ENCODE measurements at regions not wholly inside any gene's neighbourhood (a gene's known extent, or its start where the extent isn't known, plus 50 kb on each side); places are given as distances from the start of the nearest gene placed in this dataset.

DNA sequence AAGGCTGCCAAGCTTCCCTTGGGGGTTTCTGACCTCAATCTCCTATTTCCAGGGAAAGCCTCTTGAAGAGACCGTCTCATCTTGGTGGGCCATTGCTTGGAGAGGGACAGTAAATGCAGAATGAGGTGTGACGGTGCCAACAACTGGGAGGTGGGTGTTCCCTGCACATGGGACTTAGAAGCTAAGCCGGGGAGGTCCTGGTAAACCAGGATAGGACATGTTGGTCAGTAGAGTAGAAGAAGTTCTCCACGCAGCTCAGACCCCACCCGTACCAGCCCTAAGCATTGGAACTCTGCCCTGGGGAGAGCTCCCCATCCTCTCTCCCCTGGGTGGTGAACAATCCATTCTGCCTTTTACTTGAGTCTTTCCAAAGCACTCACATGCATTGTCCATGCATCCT, 92.0 kb downstream of the SOX1 start:
- Histone ChIP-seq H3K79me2 (ENCODE audit: low read depth) (no peaks in the 10 kb centered on the region), H3K9me2 (ENCODE audit: insufficient read depth) (no peaks in the 10 kb centered on the region), H3K27ac (no peak overlapping the region), H3K27me3 (ENCODE audit: insufficient read depth, low read depth) (peaks cover 91% of the 10 kb centered on the region), H4K20me1 (ENCODE audit: insufficient read depth) (no peaks in the 10 kb centered on the region), H2AFZ (no peak overlapping the region), H3K9me3 (ENCODE audit: insufficient read depth, low read depth) (0 out of 2 replicates have a peak, but pooled peaks cover 5% of the 10 kb centered on the region), H3F3A (ENCODE audit: insufficient read depth, low read depth) (no peaks in the 10 kb centered on the region), H3K36me3 (ENCODE audit: low read depth) (no peaks in the 10 kb centered on the region), H3K4me3 (no peak overlapping the region), H3K4me1 (replicated peaks; ENCODE audit: insufficient read depth) (no peaks in the 10 kb centered on the region), H3K4me2 (no peak overlapping the region)
- ChIA-PET POLR2A (ENCODE audit: unreplicated experiment) (no interaction called here), CTCF (no interaction called here)
- intact Hi-C loops (cut with micrococcal nuclease; ENCODE audit: unreplicated experiment), result no loop called here
- no TSS peak for BruUV-seq (replicated peaks)
- DNase-seq, result no peak
- no peak for TF ChIP-seq EZH2 (IDR thresholded peaks at IDR 0.05; ENCODE audit: low read depth)
- TF ChIP-seq, protein P1, sequence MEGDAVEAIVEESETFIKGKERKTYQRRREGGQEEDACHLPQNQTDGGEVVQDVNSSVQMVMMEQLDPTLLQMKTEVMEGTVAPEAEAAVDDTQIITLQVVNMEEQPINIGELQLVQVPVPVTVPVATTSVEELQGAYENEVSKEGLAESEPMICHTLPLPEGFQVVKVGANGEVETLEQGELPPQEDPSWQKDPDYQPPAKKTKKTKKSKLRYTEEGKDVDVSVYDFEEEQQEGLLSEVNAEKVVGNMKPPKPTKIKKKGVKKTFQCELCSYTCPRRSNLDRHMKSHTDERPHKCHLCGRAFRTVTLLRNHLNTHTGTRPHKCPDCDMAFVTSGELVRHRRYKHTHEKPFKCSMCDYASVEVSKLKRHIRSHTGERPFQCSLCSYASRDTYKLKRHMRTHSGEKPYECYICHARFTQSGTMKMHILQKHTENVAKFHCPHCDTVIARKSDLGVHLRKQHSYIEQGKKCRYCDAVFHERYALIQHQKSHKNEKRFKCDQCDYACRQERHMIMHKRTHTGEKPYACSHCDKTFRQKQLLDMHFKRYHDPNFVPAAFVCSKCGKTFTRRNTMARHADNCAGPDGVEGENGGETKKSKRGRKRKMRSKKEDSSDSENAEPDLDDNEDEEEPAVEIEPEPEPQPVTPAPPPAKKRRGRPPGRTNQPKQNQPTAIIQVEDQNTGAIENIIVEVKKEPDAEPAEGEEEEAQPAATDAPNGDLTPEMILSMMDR (conservative IDR thresholded peaks at IDR 0.05), result no peak

DNA sequence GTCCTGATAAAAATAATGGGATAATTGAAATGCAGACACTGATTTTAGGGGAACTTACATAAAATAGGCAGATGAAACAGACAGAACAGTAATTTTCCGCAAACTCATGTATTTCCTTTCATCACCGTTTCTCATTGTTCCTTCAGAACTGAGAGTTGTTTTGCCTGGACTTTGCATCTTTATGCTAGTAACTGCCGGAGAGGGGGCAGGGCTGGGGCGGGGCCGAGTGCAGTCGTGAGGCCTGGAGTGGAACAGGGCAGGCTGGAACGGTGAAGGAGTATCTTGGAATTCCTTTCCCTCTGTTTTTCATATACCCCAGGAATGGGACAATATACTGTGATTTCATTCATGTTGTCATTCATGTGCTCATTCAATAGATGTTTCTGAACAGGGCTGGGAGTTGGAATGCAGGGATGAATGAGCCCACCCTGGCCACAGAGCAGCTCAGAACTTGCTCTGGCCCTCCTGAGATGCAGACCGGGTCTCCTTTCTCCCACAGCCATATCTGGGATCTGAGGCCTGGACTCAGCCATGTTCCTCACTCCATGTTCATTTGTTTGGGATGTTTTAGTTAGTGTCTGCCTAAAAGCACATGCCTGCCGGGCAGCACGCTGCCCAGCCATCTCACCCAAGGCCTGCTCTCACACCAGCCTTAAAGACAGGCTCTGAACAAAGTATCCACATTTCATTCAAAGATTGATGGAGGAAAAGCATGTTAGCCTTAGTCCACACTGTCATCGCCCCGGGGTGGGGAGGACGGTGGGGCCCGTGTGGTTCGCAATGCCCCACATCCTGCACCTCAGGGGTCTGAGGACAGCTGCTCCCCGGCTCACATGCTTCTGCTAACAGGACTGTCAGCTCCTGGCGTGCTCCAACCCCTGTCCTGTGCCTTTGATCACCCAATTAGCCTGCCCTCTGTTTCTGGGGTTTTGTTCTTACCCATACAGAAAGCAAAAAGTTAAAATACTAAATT, 92.9 kb downstream of the SOX1 start:
- Histone ChIP-seq H3K79me2 (ENCODE audit: low read depth) (no peaks in the 10 kb centered on the region), H3K4me3 (no peak overlapping the region), H3K9me2 (ENCODE audit: insufficient read depth) (no peaks in the 10 kb centered on the region), H3K4me2 (no peak overlapping the region), H3K27me3 (ENCODE audit: insufficient read depth, low read depth) (peaks cover 87% of the 10 kb centered on the region), H4K20me1 (ENCODE audit: insufficient read depth) (no peaks in the 10 kb centered on the region), H3K36me3 (ENCODE audit: low read depth) (no peaks in the 10 kb centered on the region), H2AFZ (no peak overlapping the region), H3K27ac (no peak overlapping the region), H3K4me1 (replicated peaks; ENCODE audit: insufficient read depth) (no peaks in the 10 kb centered on the region), H3F3A (ENCODE audit: insufficient read depth, low read depth) (no peaks in the 10 kb centered on the region), H3K9me3 (ENCODE audit: insufficient read depth, low read depth) (0 out of 2 replicates have a peak, but pooled peaks cover 5% of the 10 kb centered on the region)
- CTCF ChIA-PET, result no interaction called here
- TF ChIP-seq, protein P1 (conservative IDR thresholded peaks at IDR 0.05), result no peak
- TF ChIP-seq EZH2 (IDR thresholded peaks at IDR 0.05; ENCODE audit: low read depth), result no peak
- no TSS peak for BruUV-seq (replicated peaks)
- DNase-seq, result no peak
- POLR2A ChIA-PET (ENCODE audit: unreplicated experiment), result no interaction called here
- intact Hi-C loops (cut with micrococcal nuclease; ENCODE audit: unreplicated experiment), result no loop called here

DNA sequence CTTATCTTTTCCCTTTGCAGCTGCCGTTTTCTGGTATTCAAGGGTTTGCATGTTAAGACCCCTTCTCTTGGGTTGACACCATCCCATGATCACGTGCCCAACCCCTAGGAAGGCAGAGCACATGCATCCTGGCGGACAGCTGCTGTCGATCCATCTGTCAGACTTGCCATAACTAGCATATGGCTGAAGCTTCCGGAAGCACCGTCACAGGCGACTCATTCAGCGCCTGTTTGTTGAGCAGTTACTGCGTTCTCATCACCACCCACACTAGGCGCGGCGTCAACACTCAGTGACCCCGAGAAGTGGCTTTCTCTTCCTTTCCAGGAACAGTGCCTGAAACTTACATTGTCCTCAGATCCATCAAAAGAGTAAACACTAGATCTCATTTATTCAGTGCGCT, 93.6 kb downstream of the SOX1 start:
- Histone ChIP-seq H3K27ac (no peak overlapping the region), H3K4me3 (no peak overlapping the region), H4K20me1 (ENCODE audit: insufficient read depth) (no peaks in the 10 kb centered on the region), H3K36me3 (ENCODE audit: low read depth) (no peaks in the 10 kb centered on the region), H2AFZ (no peak overlapping the region), H3K79me2 (ENCODE audit: low read depth) (no peaks in the 10 kb centered on the region), H3K9me3 (ENCODE audit: insufficient read depth, low read depth) (0 out of 2 replicates have a peak, but pooled peaks cover 5% of the 10 kb centered on the region), H3K4me1 (replicated peaks; ENCODE audit: insufficient read depth) (no peaks in the 10 kb centered on the region), H3F3A (ENCODE audit: insufficient read depth, low read depth) (no peaks in the 10 kb centered on the region), H3K4me2 (no peak overlapping the region), H3K9me2 (ENCODE audit: insufficient read depth) (no peaks in the 10 kb centered on the region), H3K27me3 (ENCODE audit: insufficient read depth, low read depth) (peaks cover 87% of the 10 kb centered on the region)
- TF ChIP-seq, protein P1 (conservative IDR thresholded peaks at IDR 0.05), result no peak
- TF ChIP-seq EZH2 (IDR thresholded peaks at IDR 0.05; ENCODE audit: low read depth), result 0 out of 2 replicates have a peak, but pooled peaks have one; percentile 67
- no TSS peak for BruUV-seq (replicated peaks)
- DNase-seq, result no peak
- ChIA-PET POLR2A (ENCODE audit: unreplicated experiment) (no interaction called here), CTCF (no interaction called here)
- intact Hi-C loops (cut with micrococcal nuclease; ENCODE audit: unreplicated experiment), result no loop called here

Data from PC-9 (cell line).